K562 (cell line): ENCODE measurements at regions not wholly inside any gene's neighbourhood (a gene's known extent, or its start where the extent isn't known, plus 50 kb on each side); places are given as distances from the start of the nearest gene placed in this dataset.

ENCODE experiments used
- ATAC-seq: fragments of 200-7000 bp; cut with Tn5 transposase; 3 replicates; pipeline ENCODE4 v1.9.1; 2020; ENCODE audit warnings: moderate library complexity
- BruUV-seq: library from RNA; stranded (reverse); fragments of 400-500 nt; replicated peaks from 2 replicates; lab custom pipeline; 2021; lab: Mats Ljungman, UMichigan
- CTCF ChIA-PET: fragments of 300-600 bp; formaldehyde crosslinking; extraction: SDS; loops from one replicate; lab custom pipeline; 2021; ENCODE audit warnings: low intra/inter-chr PET ratio; lab: Yijun Ruan, JAX
- POLR2A ChIA-PET: fragments of 300-600, 350-650 bp; sonication (Branson Sonifier 250); formaldehyde crosslinking; extraction: SDS; loops from one replicate; lab custom pipeline; 2021; ENCODE audit warnings: antibody characterized with exemption, inconsistent platforms; lab: Yijun Ruan, JAX
- DNase-seq, 4 experiments: peaks; one replicate each; pipeline versions ENCODE4 v3.0.0 to v3.0.0-alpha.2; 2011 to 2018; ENCODE audit warnings: low spot score in 3 of 4, mixed read lengths in 3 of 4; ENCODE audit errors: extremely low read depth in 1 of 4
- FAIRE-seq: peaks from 2 replicates; lab custom pipeline; 2011; peaks lifted over from hg19 to GRCh38; lab: Jason Lieb, UNC
- H2AFZ ChIP-seq: 2 replicates; pipeline ENCODE4 v1.6.0; 2011; ENCODE audit warnings: low read depth, low read length, control low read depth, inconsistent platforms
- H3K27ac ChIP-seq: fragments of 200-600 bp; 3 replicates; pipeline ENCODE4 v1.8.0; 2011; ENCODE audit warnings: low read depth, mild to moderate bottlenecking, control low read depth, inconsistent platforms, low read length, moderate library complexity, mixed read lengths; ENCODE audit errors: extremely low read depth
- H3K27me3 ChIP-seq, 2 experiments: fragments of 300-600 bp in 1 of 2; 2 replicates in 1 of 2; 3 replicates in 1 of 2; pipeline versions ENCODE4 v1.6.0 to v1.8.0; 2011; ENCODE audit warnings: inconsistent platforms in 2 of 2, low read length in 2 of 2, mild to moderate bottlenecking in 1 of 2, mixed read lengths in 1 of 2, moderate library complexity in 1 of 2; ENCODE audit not compliant: control insufficient read depth in 2 of 2, insufficient read depth in 2 of 2
- H3K36me3 ChIP-seq: fragments of 300-600 bp; 3 replicates; pipeline ENCODE4 v1.8.0; 2011; ENCODE audit warnings: mild to moderate bottlenecking, low read length, inconsistent platforms; ENCODE audit not compliant: control insufficient read depth, insufficient read depth
- H3K4me1 ChIP-seq, 2 experiments: fragments of 200-600 bp in 1 of 2; replicated peaks in 1 of 2; 2 replicates in 1 of 2; 3 replicates in 1 of 2; pipeline versions ENCODE4 v1.5.1 to v1.8.0; 2011; ENCODE audit warnings: inconsistent platforms in 2 of 2, low read length in 2 of 2, mild to moderate bottlenecking in 1 of 2, mixed read lengths in 1 of 2, moderate library complexity in 1 of 2; ENCODE audit not compliant: control insufficient read depth in 2 of 2, insufficient read depth in 2 of 2
- H3K4me2 ChIP-seq: 2 replicates; pipeline ENCODE4 v1.6.1; 2011; ENCODE audit warnings: low read length, control low read depth, inconsistent platforms, mixed read lengths; ENCODE audit not compliant: insufficient read depth
- H3K4me3 ChIP-seq: fragments of 200-600 bp; sonication (generic), shearing (Covaris generic); 2 replicates; pipeline ENCODE4 v1.5.1; 2016; ENCODE audit warnings: control low read depth, inconsistent platforms
- H3K79me2 ChIP-seq: fragments of 200-600 bp; 3 replicates; pipeline ENCODE4 v1.8.0; 2011; ENCODE audit warnings: low read length, inconsistent platforms; ENCODE audit not compliant: control insufficient read depth, insufficient read depth
- H3K9ac ChIP-seq, 2 experiments: 2 replicates each; pipeline versions ENCODE4 v1.6.0 to v1.6.1; 2011; ENCODE audit warnings: low read depth in 2 of 2, low read length in 2 of 2, control low read depth in 1 of 2, inconsistent platforms in 1 of 2, mild to moderate bottlenecking in 1 of 2, mixed read lengths in 1 of 2; ENCODE audit not compliant: insufficient read depth in 1 of 2
- H3K9me1 ChIP-seq: one replicate; pipeline ENCODE4 v1.6.0; 2011; ENCODE audit warnings: inconsistent platforms, mild to moderate bottlenecking, low read length, moderate library complexity; ENCODE audit not compliant: control insufficient read depth, insufficient read depth
- H3K9me3 ChIP-seq: replicated peaks from 2 replicates; pipeline ENCODE4 v1.5.1; 2011; ENCODE audit warnings: low read depth, low read length, inconsistent platforms; ENCODE audit not compliant: control insufficient read depth, insufficient read depth
- H4K20me1 ChIP-seq: replicated peaks from 2 replicates; pipeline ENCODE4 v1.6.1; 2011; ENCODE audit warnings: low read length, inconsistent platforms, mixed read lengths; ENCODE audit not compliant: control insufficient read depth, insufficient read depth
- ATF1 ChIP-seq, 2 experiments: fragments of 450-650 bp in 1 of 2; IDR thresholded peaks; 2 replicates each; pipeline ENCODE4 v1.6.1; 2016; ENCODE audit warnings: missing compliant biosample characterization in 1 of 2, missing genetic modification characterization in 1 of 2
- COPS2 ChIP-seq: fragments of 450-650 bp; conservative IDR thresholded peaks from 2 replicates; pipeline ENCODE4 v1.6.1; 2016; ENCODE audit warnings: mild to moderate bottlenecking, moderate library complexity
- HES1 ChIP-seq: fragments of 450-650 bp; IDR thresholded peaks from 2 replicates; pipeline ENCODE4 v1.6.1; 2016; ENCODE audit warnings: low read depth, mild to moderate bottlenecking, moderate library complexity
- JUND ChIP-seq, 2 experiments: IDR thresholded peaks; 2 replicates in 1 of 2; 3 replicates in 1 of 2; pipeline ENCODE4 v1.6.1; 2011; ENCODE audit warnings: borderline replicate concordance in 2 of 2, low read depth in 2 of 2, low read length in 2 of 2, improper control_type of control experiment in 1 of 2, missing biosample characterization in 1 of 2, missing genetic modification characterization in 1 of 2, missing genetic modification reagents in 1 of 2
- PBX2 ChIP-seq, 2 experiments: IDR thresholded peaks in 1 of 2; conservative IDR thresholded peaks in 1 of 2; 2 replicates each; pipeline ENCODE4 v1.6.1; 2016; ENCODE audit warnings: low read depth in 2 of 2, mild to moderate bottlenecking in 1 of 2, missing compliant biosample characterization in 1 of 2, missing genetic modification characterization in 1 of 2, moderate library complexity in 1 of 2
- PHB2 ChIP-seq: fragments of 450-650 bp; IDR thresholded peaks from 2 replicates; pipeline ENCODE4 v1.6.1; 2017; ENCODE audit warnings: low read depth
- POLR2A ChIP-seq: fragments of 450-650 bp; conservative IDR thresholded peaks from 2 replicates; pipeline ENCODE4 v1.6.1; 2016
- SREBF2 ChIP-seq: sonication (generic); formaldehyde crosslinking; IDR thresholded peaks from 2 replicates; pipeline ENCODE4 v1.4.0; 2020; ENCODE audit warnings: mild to moderate bottlenecking, missing genetic modification reagents
- ZFPM2 ChIP-seq: fragments of 250-450 bp; sonication (Bioruptor Pico); IDR thresholded peaks from 2 replicates; pipeline ENCODE4 v1.5.1; 2022; ENCODE audit warnings: mild to moderate bottlenecking
- ZNF592 ChIP-seq: fragments of 450-650 bp; IDR thresholded peaks from 2 replicates; pipeline ENCODE4 v1.6.1; 2017; ENCODE audit warnings: antibody characterized with exemption, mild to moderate bottlenecking
- WGBS: fragments of 100-300 bp; shearing (Covaris generic); methylation state at CpG from one replicate; pipeline ENCODE4 v1.1.6; 2016; ENCODE audit warnings: low coverage, mixed read lengths; ENCODE audit not compliant: insufficient coverage; ENCODE audit errors: missing lambda C conversion rate; 5-methylcytosine and 5-hydroxymethylcytosine counted together
- in situ Hi-C: fragments of 300-500 bp; cut with MboI; formaldehyde crosslinking; loops from 4 replicates; pipeline ENCODE4 v1.15.0; 2018; ENCODE audit warnings: inconsistent platforms, mixed read lengths
- intact Hi-C: fragments of 100-400 bp; cut with micrococcal nuclease; formaldehyde crosslinking; loops from 2 replicates; pipeline ENCODE4 v1.14.2; 2022

- TF ChIP-seq ZNF592 = no peak
- TF ChIP-seq HES1 = no peak
Observed at GRCh38 chr2:125857971-125858794, 797.8 kb upstream of the GYPC start (continued).

GRCh38 chr2:125861461-125861860 lies 794.5 kb upstream of the GYPC start:
- POLR2A ChIA-PET = no interaction called here
- H4K20me1 ChIP-seq = no peaks in the 10 kb centered on the region
- intact Hi-C loops = no loop called here
- no peak for TF ChIP-seq PBX2 (CRISPR knock-in tag; IDR thresholded peaks at IDR 0.05; ENCODE audit: low read depth)
- TF ChIP-seq PBX2 (tag; conservative IDR thresholded peaks at IDR 0.05; ENCODE audit: low read depth) = no peak
- no peak for TF ChIP-seq ZFPM2 (CRISPR knock-in tag)
- TF ChIP-seq ATF1 (CRISPR knock-in tag; IDR thresholded peaks at IDR 0.05) = no peak
- TF ChIP-seq ATF1 (tag; IDR thresholded peaks at IDR 0.05) = no peak
- TF ChIP-seq COPS2 = no peak
- no peak for TF ChIP-seq POLR2A
- no peak for TF ChIP-seq PHB2
- no peak for TF ChIP-seq JUND (IDR thresholded peaks at IDR 0.05; ENCODE audit: borderline replicate concordance, low read depth, low read length)
- TF ChIP-seq JUND (tag; IDR thresholded peaks at IDR 0.05; ENCODE audit: borderline replicate concordance, low read depth, low read length) = no peak
- TF ChIP-seq SREBF2 = no peak

More at GRCh38 chr2:125861461-125861860, 794.5 kb upstream of the GYPC start:
- Histone ChIP-seq H3K36me3 (no peaks in the 10 kb centered on the region), H3K9me3 (no peaks in the 10 kb centered on the region), H3K27me3 (no peaks in the 10 kb centered on the region), H3K4me1 (no peaks in the 10 kb centered on the region), H2AFZ (no peak overlapping the region), H3K9me1 (no peaks in the 10 kb centered on the region), H3K27ac (no peak overlapping the region), H3K4me3 (no peak overlapping the region), H3K4me2 (no peak overlapping the region), H3K9ac (no peak overlapping the region), H3K79me2 (no peaks in the 10 kb centered on the region)
- in situ Hi-C loops = no loop called here
- BruUV-seq = no TSS peak
- no peak for DNase-seq
- no peak for FAIRE-seq
- no peak for ATAC-seq
- WGBS = 0% methylated on average over 1 of the region's 1 CpG
- CTCF ChIA-PET = no interaction called here
